HepG2 (cell line): ENCODE measurements at regions not wholly inside any gene's neighbourhood (a gene's known extent, or its start where the extent isn't known, plus 50 kb on each side); places are given as distances from the start of the nearest gene placed in this dataset.

ENCODE experiments used
- ATAC-seq: fragments of 200-7000 bp; cut with Tn5 transposase; 3 replicates; pipeline ENCODE4 v1.9.1; 2020; ENCODE audit warnings: mild to moderate bottlenecking, moderate library complexity
- BruUV-seq: library from RNA; stranded (reverse); fragments of 400-500 nt; replicated peaks from 2 replicates; lab custom pipeline; 2021; lab: Mats Ljungman, UMichigan
- CTCF ChIA-PET: fragments of 300-600 bp; formaldehyde crosslinking; extraction: SDS; loops from one replicate; lab custom pipeline; 2021; ENCODE audit warnings: low total read pairs, inconsistent platforms, low intra/inter-chr PET ratio; lab: Yijun Ruan, JAX
- POLR2A ChIA-PET: fragments of 350-600 bp; sonication (Branson Sonifier 250); formaldehyde crosslinking; loops from one replicate; lab custom pipeline; 2020; ENCODE audit warnings: antibody characterized with exemption, inconsistent platforms; lab: Yijun Ruan, JAX
- DNase-seq: peaks from one replicate; pipeline ENCODE4 v3.0.0-alpha.2; 2015; ENCODE audit warnings: low spot score
- FAIRE-seq: peaks from 3 replicates; lab custom pipeline; 2011; peaks lifted over from hg19 to GRCh38; lab: Jason Lieb, UNC
- H2AFZ ChIP-seq: one replicate; pipeline ENCODE4 v1.6.1; 2011; ENCODE audit warnings: low read length, inconsistent platforms
- H3K27ac ChIP-seq: fragments of 300-600 bp; 3 replicates; pipeline ENCODE4 v1.8.0; 2011; ENCODE audit warnings: mixed run types, mild to moderate bottlenecking, mixed read lengths, low read length, inconsistent platforms; ENCODE audit not compliant: insufficient read depth; ENCODE audit errors: extremely low read length
- H3K27me3 ChIP-seq, 2 experiments: fragments of 200-600 bp in 1 of 2; 2 replicates in 1 of 2; 3 replicates in 1 of 2; pipeline versions ENCODE4 v1.6.0 to v1.8.0; 2011; ENCODE audit warnings: low read length in 2 of 2, mild to moderate bottlenecking in 2 of 2, moderate library complexity in 2 of 2, inconsistent platforms in 1 of 2; ENCODE audit not compliant: insufficient read depth in 2 of 2, control insufficient read depth in 1 of 2
- H3K36me3 ChIP-seq, 2 experiments: fragments of 200-600 bp in 1 of 2; replicated peaks in 1 of 2; 2 replicates in 1 of 2; 3 replicates in 1 of 2; pipeline versions ENCODE4 v1.5.1 to v1.8.0; 2011; ENCODE audit warnings: low read length in 2 of 2, inconsistent platforms in 1 of 2; ENCODE audit not compliant: insufficient read depth in 2 of 2, control insufficient read depth in 1 of 2
- H3K4me1 ChIP-seq: 2 replicates; pipeline ENCODE4 v1.5.1; 2012; ENCODE audit warnings: low read length, inconsistent platforms; ENCODE audit not compliant: insufficient read depth
- H3K4me2 ChIP-seq: 2 replicates; pipeline ENCODE4 v1.6.0; 2011; ENCODE audit warnings: low read depth, low read length, inconsistent platforms
- H3K4me3 ChIP-seq, 3 experiments: fragments of 200-600 bp in 1 of 3; sonication (generic), shearing (Covaris generic) in 1 of 3; replicated peaks in 1 of 3; 2 replicates each; pipeline ENCODE4 v1.5.1; 2011 to 2016; ENCODE audit warnings: low read length in 3 of 3, inconsistent platforms in 2 of 3, low read depth in 2 of 3, mild to moderate bottlenecking in 2 of 3, control low read depth in 1 of 3, mixed read lengths in 1 of 3; ENCODE audit not compliant: insufficient read depth in 1 of 3
- H3K79me2 ChIP-seq: one replicate; pipeline ENCODE4 v1.6.1; 2011; ENCODE audit warnings: low read length, inconsistent platforms; ENCODE audit not compliant: insufficient read depth
- H3K9ac ChIP-seq: 2 replicates; pipeline ENCODE4 v1.6.0; 2011; ENCODE audit warnings: mild to moderate bottlenecking, low read depth, low read length, inconsistent platforms; ENCODE audit not compliant: insufficient read depth
- H3K9me3 ChIP-seq: 2 replicates; pipeline ENCODE4 v1.5.1; 2012; ENCODE audit warnings: mild to moderate bottlenecking, low read length
- H4K20me1 ChIP-seq: 2 replicates; pipeline ENCODE4 v1.6.0; 2011; ENCODE audit warnings: inconsistent platforms, mild to moderate bottlenecking, low read length, moderate library complexity; ENCODE audit not compliant: insufficient read depth
- HNRNPK ChIP-seq: fragments of 200-400 bp; formaldehyde crosslinking; IDR thresholded peaks from 2 replicates; pipeline ENCODE4 v1.6.1; 2018; ENCODE audit warnings: low read length, low read depth, moderate library complexity, mild to moderate bottlenecking; ENCODE audit not compliant: poor library complexity, severe bottlenecking
- LCORL ChIP-seq, 2 experiments: fragments of 450-650 bp in 1 of 2; sonication (generic) in 1 of 2; formaldehyde crosslinking in 1 of 2; IDR thresholded peaks; 2 replicates each; pipeline versions ENCODE4 v1.5.0 to v1.6.1; 2017 to 2020; ENCODE audit warnings: antibody characterized with exemption in 1 of 2, missing genetic modification reagents in 1 of 2
- MAZ ChIP-seq, 2 experiments: sonication (generic) in 1 of 2; formaldehyde crosslinking in 1 of 2; IDR thresholded peaks; 2 replicates each; pipeline versions ENCODE4 v1.5.0 to v1.6.1; 2012 to 2020; ENCODE audit warnings: low read depth in 2 of 2, mild to moderate bottlenecking in 2 of 2, borderline replicate concordance in 1 of 2, improper control_type of control experiment in 1 of 2, low read length in 1 of 2, missing genetic modification reagents in 1 of 2, moderate library complexity in 1 of 2
- NR2C2 ChIP-seq: sonication (generic); formaldehyde crosslinking; IDR thresholded peaks from 2 replicates; pipeline ENCODE4 v1.4.0; 2020; ENCODE audit warnings: missing genetic modification reagents, mild to moderate bottlenecking, moderate library complexity, borderline replicate concordance
- NR2F1 ChIP-seq, 2 experiments: fragments of 450-650 bp in 1 of 2; formaldehyde crosslinking in 1 of 2; IDR thresholded peaks; 2 replicates each; pipeline versions ENCODE4 v1.5.0 to v1.6.1; 2016 to 2020; ENCODE audit warnings: mild to moderate bottlenecking in 1 of 2, missing compliant biosample characterization in 1 of 2, missing genetic modification reagents in 1 of 2, moderate library complexity in 1 of 2
- PAWR ChIP-seq: sonication (generic); formaldehyde crosslinking; IDR thresholded peaks from 2 replicates; pipeline ENCODE4 v1.4.0; 2020; ENCODE audit warnings: missing genetic modification reagents, mild to moderate bottlenecking, borderline replicate concordance
- POLR2AphosphoS5 ChIP-seq: IDR thresholded peaks from 2 replicates; pipeline ENCODE4 v1.6.1; 2012; ENCODE audit warnings: low read depth, low read length
- SRSF4 ChIP-seq: fragments of 200-400 bp; formaldehyde crosslinking; IDR thresholded peaks from one replicate; pipeline ENCODE4 v1.6.1; 2018; ENCODE audit warnings: mild to moderate bottlenecking, low read depth, low read length, moderate library complexity; ENCODE audit not compliant: poor library complexity, severe bottlenecking
- TAF15 ChIP-seq: fragments of 200-400 bp; formaldehyde crosslinking; IDR thresholded peaks from one replicate; pipeline ENCODE4 v1.6.1; 2018; ENCODE audit warnings: mild to moderate bottlenecking, low read depth, low read length; ENCODE audit not compliant: poor library complexity, severe bottlenecking
- ZNF510 ChIP-seq: sonication (generic); formaldehyde crosslinking; IDR thresholded peaks from 2 replicates; pipeline ENCODE4 v1.4.0; 2020; ENCODE audit warnings: low read depth, mild to moderate bottlenecking, missing genetic modification reagents
- ZNF619 ChIP-seq: sonication (generic); formaldehyde crosslinking; IDR thresholded peaks from 2 replicates; pipeline ENCODE4 v1.4.0; 2020; ENCODE audit warnings: mild to moderate bottlenecking, missing genetic modification reagents
- WGBS: methylation state at CpG from one replicate; pipeline ENCODE4 v1.1.6; 2017; ENCODE audit warnings: low lambda C conversion rate; 5-methylcytosine and 5-hydroxymethylcytosine counted together
- in situ Hi-C: cut with HindIII; loops from 2 replicates; pipeline ENCODE4 v1.10.0; 2017; ENCODE audit warnings: low pct_unique_long_range_greater_than_20kb; ENCODE audit not compliant: extremely low pct_ligation_motif_present
- intact Hi-C: fragments of 100-400 bp; cut with micrococcal nuclease; formaldehyde crosslinking; loops from one replicate; pipeline ENCODE4 v1.10.0; 2022; ENCODE audit not compliant: unreplicated experiment
- TF ChIP-seq, protein P1 (sequence below): IDR thresholded peaks from 2 replicates; pipeline ENCODE4 v1.4.0; 2020; ENCODE audit warnings: mild to moderate bottlenecking, missing genetic modification reagents
- TF ChIP-seq, protein P2 (sequence below): sonication (generic); formaldehyde crosslinking; IDR thresholded peaks from 2 replicates; pipeline ENCODE4 v1.4.0; 2020; ENCODE audit warnings: missing genetic modification reagents
- TF ChIP-seq, protein P3 (sequence below): sonication (generic); formaldehyde crosslinking; IDR thresholded peaks from 2 replicates; pipeline ENCODE4 v1.4.0; 2020; ENCODE audit warnings: mild to moderate bottlenecking, missing genetic modification reagents
- TF ChIP-seq, protein P4 (sequence below): sonication (generic); formaldehyde crosslinking; IDR thresholded peaks from 2 replicates; pipeline ENCODE4 v1.8.1; 2023; ENCODE audit warnings: missing genetic modification reagents, inconsistent platforms, borderline replicate concordance

DNA sequence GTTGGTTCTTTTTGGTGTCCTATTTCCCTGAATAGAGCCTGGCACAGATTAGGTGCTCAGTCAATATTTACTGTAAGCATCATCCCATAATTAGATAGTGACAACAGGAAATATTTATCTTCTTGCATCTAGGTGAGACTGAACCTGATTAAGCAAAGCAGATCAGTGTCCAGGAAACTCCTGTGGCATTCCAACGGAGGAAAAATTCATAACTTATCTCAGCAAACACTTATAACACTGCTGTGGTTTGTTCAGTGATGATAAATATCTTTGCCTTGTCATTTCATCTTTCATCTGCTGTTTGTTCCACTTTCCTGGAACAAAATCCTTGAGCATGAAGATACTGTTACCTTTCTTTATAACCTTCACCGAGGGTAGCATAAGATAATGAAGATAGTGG, 1160.3 kb upstream of the AUTS2 start:
- intact Hi-C loops (no loop called here), in situ Hi-C loops (no loop called here)
- H3K9me3 ChIP-seq, result peaks cover 25% of the 10 kb centered on the region
- FAIRE-seq (no peak), ATAC-seq (no peak), DNase-seq (no peak)
- no peak overlapping the region for H2AFZ ChIP-seq
- H3K36me3 ChIP-seq, result no peaks in the 10 kb centered on the region
- ChIA-PET CTCF (no interaction called here), POLR2A (no interaction called here)
- no peak overlapping the region for H3K27ac ChIP-seq
- 0% methylated on average over 2 of the region's 2 CpGs for WGBS
- H3K27me3 ChIP-seq, result no peaks in the 10 kb centered on the region
- no peak overlapping the region for H3K4me2 ChIP-seq
- no peaks in the 10 kb centered on the region for H3K79me2 ChIP-seq
- H4K20me1 ChIP-seq, result no peaks in the 10 kb centered on the region
- H3K4me1 ChIP-seq, result no peaks in the 10 kb centered on the region
- no peak overlapping the region for H3K9ac ChIP-seq
- BruUV-seq, result no TSS peak
- H3K4me3 ChIP-seq, result no peak overlapping the region
- TF ChIP-seq ZNF510 (no peak), HNRNPK (no peak), POLR2AphosphoS5 (no peak), LCORL (IDR thresholded peaks at IDR 0.05) (no peak), LCORL (CRISPR knock-in tag; IDR thresholded peaks at IDR 0.05) (no peak), ZNF619 (CRISPR knock-in tag) (no peak), PAWR (CRISPR knock-in tag) (no peak), NR2C2 (CRISPR knock-in tag) (no peak), TAF15 (no peak), NR2F1 (CRISPR knock-in tag; IDR thresholded peaks at IDR 0.05) (no peak), SRSF4 (no peak), MAZ (IDR thresholded peaks at IDR 0.05; ENCODE audit: borderline replicate concordance, low read depth, low read length) (no peak), MAZ (CRISPR knock-in tag; IDR thresholded peaks at IDR 0.05; ENCODE audit: low read depth) (no peak)
- TF ChIP-seq, protein P1, sequence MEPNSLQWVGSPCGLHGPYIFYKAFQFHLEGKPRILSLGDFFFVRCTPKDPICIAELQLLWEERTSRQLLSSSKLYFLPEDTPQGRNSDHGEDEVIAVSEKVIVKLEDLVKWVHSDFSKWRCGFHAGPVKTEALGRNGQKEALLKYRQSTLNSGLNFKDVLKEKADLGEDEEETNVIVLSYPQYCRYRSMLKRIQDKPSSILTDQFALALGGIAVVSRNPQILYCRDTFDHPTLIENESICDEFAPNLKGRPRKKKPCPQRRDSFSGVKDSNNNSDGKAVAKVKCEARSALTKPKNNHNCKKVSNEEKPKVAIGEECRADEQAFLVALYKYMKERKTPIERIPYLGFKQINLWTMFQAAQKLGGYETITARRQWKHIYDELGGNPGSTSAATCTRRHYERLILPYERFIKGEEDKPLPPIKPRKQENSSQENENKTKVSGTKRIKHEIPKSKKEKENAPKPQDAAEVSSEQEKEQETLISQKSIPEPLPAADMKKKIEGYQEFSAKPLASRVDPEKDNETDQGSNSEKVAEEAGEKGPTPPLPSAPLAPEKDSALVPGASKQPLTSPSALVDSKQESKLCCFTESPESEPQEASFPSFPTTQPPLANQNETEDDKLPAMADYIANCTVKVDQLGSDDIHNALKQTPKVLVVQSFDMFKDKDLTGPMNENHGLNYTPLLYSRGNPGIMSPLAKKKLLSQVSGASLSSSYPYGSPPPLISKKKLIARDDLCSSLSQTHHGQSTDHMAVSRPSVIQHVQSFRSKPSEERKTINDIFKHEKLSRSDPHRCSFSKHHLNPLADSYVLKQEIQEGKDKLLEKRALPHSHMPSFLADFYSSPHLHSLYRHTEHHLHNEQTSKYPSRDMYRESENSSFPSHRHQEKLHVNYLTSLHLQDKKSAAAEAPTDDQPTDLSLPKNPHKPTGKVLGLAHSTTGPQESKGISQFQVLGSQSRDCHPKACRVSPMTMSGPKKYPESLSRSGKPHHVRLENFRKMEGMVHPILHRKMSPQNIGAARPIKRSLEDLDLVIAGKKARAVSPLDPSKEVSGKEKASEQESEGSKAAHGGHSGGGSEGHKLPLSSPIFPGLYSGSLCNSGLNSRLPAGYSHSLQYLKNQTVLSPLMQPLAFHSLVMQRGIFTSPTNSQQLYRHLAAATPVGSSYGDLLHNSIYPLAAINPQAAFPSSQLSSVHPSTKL (CRISPR knock-in tag), result no peak
- TF ChIP-seq, protein P2, sequence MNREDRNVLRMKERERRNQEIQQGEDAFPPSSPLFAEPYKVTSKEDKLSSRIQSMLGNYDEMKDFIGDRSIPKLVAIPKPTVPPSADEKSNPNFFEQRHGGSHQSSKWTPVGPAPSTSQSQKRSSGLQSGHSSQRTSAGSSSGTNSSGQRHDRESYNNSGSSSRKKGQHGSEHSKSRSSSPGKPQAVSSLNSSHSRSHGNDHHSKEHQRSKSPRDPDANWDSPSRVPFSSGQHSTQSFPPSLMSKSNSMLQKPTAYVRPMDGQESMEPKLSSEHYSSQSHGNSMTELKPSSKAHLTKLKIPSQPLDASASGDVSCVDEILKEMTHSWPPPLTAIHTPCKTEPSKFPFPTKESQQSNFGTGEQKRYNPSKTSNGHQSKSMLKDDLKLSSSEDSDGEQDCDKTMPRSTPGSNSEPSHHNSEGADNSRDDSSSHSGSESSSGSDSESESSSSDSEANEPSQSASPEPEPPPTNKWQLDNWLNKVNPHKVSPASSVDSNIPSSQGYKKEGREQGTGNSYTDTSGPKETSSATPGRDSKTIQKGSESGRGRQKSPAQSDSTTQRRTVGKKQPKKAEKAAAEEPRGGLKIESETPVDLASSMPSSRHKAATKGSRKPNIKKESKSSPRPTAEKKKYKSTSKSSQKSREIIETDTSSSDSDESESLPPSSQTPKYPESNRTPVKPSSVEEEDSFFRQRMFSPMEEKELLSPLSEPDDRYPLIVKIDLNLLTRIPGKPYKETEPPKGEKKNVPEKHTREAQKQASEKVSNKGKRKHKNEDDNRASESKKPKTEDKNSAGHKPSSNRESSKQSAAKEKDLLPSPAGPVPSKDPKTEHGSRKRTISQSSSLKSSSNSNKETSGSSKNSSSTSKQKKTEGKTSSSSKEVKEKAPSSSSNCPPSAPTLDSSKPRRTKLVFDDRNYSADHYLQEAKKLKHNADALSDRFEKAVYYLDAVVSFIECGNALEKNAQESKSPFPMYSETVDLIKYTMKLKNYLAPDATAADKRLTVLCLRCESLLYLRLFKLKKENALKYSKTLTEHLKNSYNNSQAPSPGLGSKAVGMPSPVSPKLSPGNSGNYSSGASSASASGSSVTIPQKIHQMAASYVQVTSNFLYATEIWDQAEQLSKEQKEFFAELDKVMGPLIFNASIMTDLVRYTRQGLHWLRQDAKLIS, result no peak
- TF ChIP-seq, protein P3, sequence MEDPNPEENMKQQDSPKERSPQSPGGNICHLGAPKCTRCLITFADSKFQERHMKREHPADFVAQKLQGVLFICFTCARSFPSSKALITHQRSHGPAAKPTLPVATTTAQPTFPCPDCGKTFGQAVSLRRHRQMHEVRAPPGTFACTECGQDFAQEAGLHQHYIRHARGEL (CRISPR knock-in tag), result no peak
- TF ChIP-seq, protein P4, sequence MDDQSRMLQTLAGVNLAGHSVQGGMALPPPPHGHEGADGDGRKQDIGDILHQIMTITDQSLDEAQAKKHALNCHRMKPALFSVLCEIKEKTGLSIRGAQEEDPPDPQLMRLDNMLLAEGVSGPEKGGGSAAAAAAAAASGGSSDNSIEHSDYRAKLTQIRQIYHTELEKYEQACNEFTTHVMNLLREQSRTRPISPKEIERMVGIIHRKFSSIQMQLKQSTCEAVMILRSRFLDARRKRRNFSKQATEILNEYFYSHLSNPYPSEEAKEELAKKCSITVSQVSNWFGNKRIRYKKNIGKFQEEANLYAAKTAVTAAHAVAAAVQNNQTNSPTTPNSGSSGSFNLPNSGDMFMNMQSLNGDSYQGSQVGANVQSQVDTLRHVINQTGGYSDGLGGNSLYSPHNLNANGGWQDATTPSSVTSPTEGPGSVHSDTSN (CRISPR knock-in tag), result no peak
